ENCODE measurements at regions not wholly inside any gene's neighbourhood (a gene's known extent, or its start where the extent isn't known, plus 50 kb on each side); places are given as distances from the start of the nearest gene placed in this dataset.
"Not testable (repeated sequence)": the region's sequence is repeated elsewhere in the genome, so short reads cannot be mapped to it uniquely, and the experiment has no call there.

- Mint-ChIP-seq H3K27me3 (no peaks in the 10 kb centered on the region), H3K4me1 (peaks cover 21% of the 10 kb centered on the region), H3K4me3 (no peak overlapping the region), H3K27ac (no peak overlapping the region), H3K36me3 (ENCODE audit: low read depth) (no peaks in the 10 kb centered on the region), H3K9me3 (peaks cover 5% of the 10 kb centered on the region)
- DNase-seq (no peak), ATAC-seq (no peak)
Observed at GRCh38 chr2:181792906-181793305, 98.6 kb upstream of the ITPRID2 start.

GRCh38 chr2:181798022-181798421 is 93.5 kb upstream of the ITPRID2 start:
- H3K27me3 Mint-ChIP-seq, result no peaks in the 10 kb centered on the region
- no peak for ATAC-seq
- DNase-seq, result no peak
- no peak overlapping the region for H3K4me3 Mint-ChIP-seq
- no peaks in the 10 kb centered on the region for H3K4me1 Mint-ChIP-seq
- no peak overlapping the region for H3K27ac Mint-ChIP-seq
- H3K36me3 Mint-ChIP-seq (ENCODE audit: low read depth), result no peaks in the 10 kb centered on the region
- peaks cover 4% of the 10 kb centered on the region for H3K9me3 Mint-ChIP-seq

GRCh38 chr2:181802300-181802699 is 89.2 kb upstream of the ITPRID2 start:
- ATAC-seq; H3K4me1 Mint-ChIP-seq; H3K27me3 Mint-ChIP-seq; DNase-seq; H3K9me3 Mint-ChIP-seq; H3K27ac Mint-ChIP-seq; H3K36me3 Mint-ChIP-seq (ENCODE audit: low read depth); H3K4me3 Mint-ChIP-seq: not testable (repeated sequence)

GRCh38 chr2:181803903-181804799 is 87.4 kb upstream of the ITPRID2 start:
- not testable (repeated sequence) for ATAC-seq; DNase-seq; H3K4me3 Mint-ChIP-seq; H3K36me3 Mint-ChIP-seq (ENCODE audit: low read depth); H3K27ac Mint-ChIP-seq; H3K9me3 Mint-ChIP-seq; H3K27me3 Mint-ChIP-seq; H3K4me1 Mint-ChIP-seq

GRCh38 chr2:181805228-181806038 is 86.1 kb upstream of the ITPRID2 start:
- no peaks in the 10 kb centered on the region for H3K36me3 Mint-ChIP-seq (ENCODE audit: low read depth)
- ATAC-seq (no peak), DNase-seq (no peak)
- H3K27me3 Mint-ChIP-seq, result peaks cover 4% of the 10 kb centered on the region
- H3K9me3 Mint-ChIP-seq, result peaks cover 4% of the 10 kb centered on the region
- no peak overlapping the region for H3K27ac Mint-ChIP-seq
- no peaks in the 10 kb centered on the region for H3K4me1 Mint-ChIP-seq
- no peak overlapping the region for H3K4me3 Mint-ChIP-seq

- ATAC-seq (no peak), DNase-seq (no peak)
- peaks cover 4% of the 10 kb centered on the region for H3K27me3 Mint-ChIP-seq
- peaks cover 4% of the 10 kb centered on the region for H3K4me1 Mint-ChIP-seq
- no peaks in the 10 kb centered on the region for H3K36me3 Mint-ChIP-seq (ENCODE audit: low read depth)
- H3K9me3 Mint-ChIP-seq, result peaks cover 4% of the 10 kb centered on the region
- no peak overlapping the region for H3K27ac Mint-ChIP-seq
- H3K4me3 Mint-ChIP-seq, result no peak overlapping the region
Observed at GRCh38 chr2:181806039-181806392, 85.5 kb upstream of the ITPRID2 start.

- H3K27ac Mint-ChIP-seq, result no peak overlapping the region
- ATAC-seq (no peak), DNase-seq (no peak)
- H3K27me3 Mint-ChIP-seq, result peaks cover 4% of the 10 kb centered on the region
- H3K9me3 Mint-ChIP-seq, result peaks cover 4% of the 10 kb centered on the region
- no peaks in the 10 kb centered on the region for H3K36me3 Mint-ChIP-seq (ENCODE audit: low read depth)
- no peak overlapping the region for H3K4me3 Mint-ChIP-seq
- H3K4me1 Mint-ChIP-seq, result peaks cover 6% of the 10 kb centered on the region
Observed at GRCh38 chr2:181807526-181807925, 84.0 kb upstream of the ITPRID2 start.

- H3K27me3 Mint-ChIP-seq, result peaks cover 4% of the 10 kb centered on the region
- peak overlapping the region; percentile 43 for H3K27ac Mint-ChIP-seq
- H3K4me3 Mint-ChIP-seq, result no peak overlapping the region
- peaks cover 13% of the 10 kb centered on the region for H3K4me1 Mint-ChIP-seq
- no peak for DNase-seq
- ATAC-seq, result peak; percentile 49
- no peaks in the 10 kb centered on the region for H3K9me3 Mint-ChIP-seq
- H3K36me3 Mint-ChIP-seq (ENCODE audit: low read depth), result no peaks in the 10 kb centered on the region
Observed at GRCh38 chr2:181810823-181811695, 80.5 kb upstream of the ITPRID2 start.

- Mint-ChIP-seq H3K9me3 (no peaks in the 10 kb centered on the region), H3K27me3 (no peaks in the 10 kb centered on the region), H3K27ac (no peak overlapping the region), H3K4me3 (no peak overlapping the region), H3K4me1 (peaks cover 13% of the 10 kb centered on the region), H3K36me3 (ENCODE audit: low read depth) (no peaks in the 10 kb centered on the region)
- no peak for DNase-seq
- ATAC-seq, result no peak
Observed at GRCh38 chr2:181812106-181812743, 79.3 kb upstream of the ITPRID2 start.

- Mint-ChIP-seq H3K4me1 (peaks cover 13% of the 10 kb centered on the region), H3K9me3 (no peaks in the 10 kb centered on the region), H3K4me3 (no peak overlapping the region), H3K27me3 (no peaks in the 10 kb centered on the region), H3K36me3 (ENCODE audit: low read depth) (no peaks in the 10 kb centered on the region), H3K27ac (no peak overlapping the region)
- no peak for DNase-seq
- no peak for ATAC-seq
Observed at GRCh38 chr2:181814057-181814491, 77.5 kb upstream of the ITPRID2 start.

- ATAC-seq (no peak), DNase-seq (no peak)
- Mint-ChIP-seq H3K27ac (no peak overlapping the region), H3K27me3 (no peaks in the 10 kb centered on the region), H3K36me3 (ENCODE audit: low read depth) (no peaks in the 10 kb centered on the region), H3K4me3 (no peak overlapping the region), H3K4me1 (peaks cover 7% of the 10 kb centered on the region), H3K9me3 (no peaks in the 10 kb centered on the region)
Observed at GRCh38 chr2:181817509-181817908, 74.0 kb upstream of the ITPRID2 start.

- ATAC-seq, result no peak
- Mint-ChIP-seq H3K4me1 (peaks cover 7% of the 10 kb centered on the region), H3K4me3 (no peak overlapping the region), H3K27ac (no peak overlapping the region), H3K27me3 (no peaks in the 10 kb centered on the region), H3K36me3 (ENCODE audit: low read depth) (no peaks in the 10 kb centered on the region), H3K9me3 (no peaks in the 10 kb centered on the region)
- no peak for DNase-seq
Observed at GRCh38 chr2:181818058-181818680, 73.4 kb upstream of the ITPRID2 start.

GRCh38 chr2:181818840-181819239 is 72.7 kb upstream of the ITPRID2 start:
- Mint-ChIP-seq H3K4me1 (peaks cover 3% of the 10 kb centered on the region), H3K9me3 (no peaks in the 10 kb centered on the region), H3K36me3 (ENCODE audit: low read depth) (no peaks in the 10 kb centered on the region), H3K27me3 (no peaks in the 10 kb centered on the region), H3K27ac (no peak overlapping the region), H3K4me3 (no peak overlapping the region)
- no peak for ATAC-seq
- no peak for DNase-seq

- no peak overlapping the region for H3K27ac Mint-ChIP-seq
- H3K27me3 Mint-ChIP-seq, result peaks cover 2% of the 10 kb centered on the region
- H3K4me1 Mint-ChIP-seq, result no peaks in the 10 kb centered on the region
- ATAC-seq (no peak), DNase-seq (no peak)
- H3K36me3 Mint-ChIP-seq (ENCODE audit: low read depth), result no peaks in the 10 kb centered on the region
- no peak overlapping the region for H3K4me3 Mint-ChIP-seq
- no peaks in the 10 kb centered on the region for H3K9me3 Mint-ChIP-seq
Observed at GRCh38 chr2:181821049-181821448, 70.5 kb upstream of the ITPRID2 start.
